Muscle layer of duodenum (tissue), 2 donors: ENCODE measurements at regions not wholly inside any gene's neighbourhood (a gene's known extent, or its start where the extent isn't known, plus 50 kb on each side); places are given as distances from the start of the nearest gene placed in this dataset.

Experiments used
- H3K27ac ChIP-seq: one replicate; pipeline ENCODE4 v1.7.0; 2013; ENCODE audit warnings: mild to moderate bottlenecking, low read length
- H3K27me3 ChIP-seq: one replicate; pipeline ENCODE4 v1.7.0; 2013; ENCODE audit warnings: low read depth, mild to moderate bottlenecking, control low read depth, low read length
- H3K36me3 ChIP-seq, 2 donors: one replicate each; pipeline ENCODE4 v1.7.0; 2013; ENCODE audit warnings: low read length in 2 of 2, control low read depth in 1 of 2, mild to moderate bottlenecking in 1 of 2; ENCODE audit not compliant: insufficient read depth in 2 of 2, control insufficient read depth in 1 of 2
- H3K4me1 ChIP-seq, 2 donors: one replicate each; pipeline ENCODE4 v1.7.0; 2013; ENCODE audit warnings: low read length in 2 of 2, mild to moderate bottlenecking in 2 of 2, control low read depth in 1 of 2, moderate library complexity in 1 of 2; ENCODE audit not compliant: insufficient read depth in 2 of 2, control insufficient read depth in 1 of 2
- H3K4me3 ChIP-seq, 2 donors: one replicate each; pipeline ENCODE4 v1.7.0; 2013; ENCODE audit warnings: low read length in 2 of 2, low read depth in 1 of 2, mild to moderate bottlenecking in 1 of 2
- H3K9me3 ChIP-seq, 2 donors: one replicate each; pipeline ENCODE4 v1.7.0; 2013; ENCODE audit warnings: low read length in 2 of 2, control low read depth in 1 of 2, mild to moderate bottlenecking in 1 of 2; ENCODE audit not compliant: control insufficient read depth in 1 of 2
- donor health status: healthy.

DNA sequence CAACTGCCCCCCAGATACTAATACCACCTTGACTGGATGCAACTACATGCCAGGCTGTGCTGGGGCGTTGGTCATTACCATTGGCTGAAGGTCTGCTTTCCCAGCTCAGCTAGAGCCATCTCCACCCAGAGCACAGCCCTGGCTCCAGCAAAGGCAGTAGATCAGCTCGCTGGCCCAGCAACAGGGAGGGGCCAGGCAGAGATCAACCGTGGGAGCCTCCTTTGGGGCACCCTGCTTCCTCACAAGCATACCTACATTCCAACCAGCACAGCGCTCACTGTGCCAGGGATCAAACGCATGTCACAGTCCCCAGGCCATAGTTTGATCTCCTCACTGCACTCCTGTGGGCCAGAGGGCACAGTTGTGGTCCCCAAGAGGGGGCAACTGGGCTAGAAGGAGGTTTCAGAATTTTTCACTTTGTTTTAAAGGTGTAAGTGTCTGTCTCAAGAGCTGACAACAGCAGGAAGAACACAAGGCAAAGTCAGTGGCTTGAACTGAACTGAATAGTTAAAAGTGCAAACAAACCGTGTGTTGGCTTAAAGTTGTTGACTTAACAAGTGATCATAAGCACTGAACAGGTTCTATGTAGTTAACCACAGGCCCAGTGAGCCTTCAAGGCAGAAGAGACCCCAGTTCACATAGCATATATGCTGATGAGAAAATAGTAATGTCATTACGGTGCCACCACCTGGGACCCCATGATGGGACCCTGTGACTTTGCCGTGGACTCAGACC, 70.1 kb upstream of the BZW1 start:
- Histone ChIP-seq H3K27me3 (no peaks in the 10 kb centered on the region), H3K4me1 (peaks cover 0 to 35% of the 10 kb centered on the region in 2 donors), H3K36me3 (no peaks in the 10 kb centered on the region), H3K9me3 (no peaks in the 10 kb centered on the region), H3K27ac (peak overlapping the region; percentile 22), H3K4me3 (no peak overlapping the region)

DNA sequence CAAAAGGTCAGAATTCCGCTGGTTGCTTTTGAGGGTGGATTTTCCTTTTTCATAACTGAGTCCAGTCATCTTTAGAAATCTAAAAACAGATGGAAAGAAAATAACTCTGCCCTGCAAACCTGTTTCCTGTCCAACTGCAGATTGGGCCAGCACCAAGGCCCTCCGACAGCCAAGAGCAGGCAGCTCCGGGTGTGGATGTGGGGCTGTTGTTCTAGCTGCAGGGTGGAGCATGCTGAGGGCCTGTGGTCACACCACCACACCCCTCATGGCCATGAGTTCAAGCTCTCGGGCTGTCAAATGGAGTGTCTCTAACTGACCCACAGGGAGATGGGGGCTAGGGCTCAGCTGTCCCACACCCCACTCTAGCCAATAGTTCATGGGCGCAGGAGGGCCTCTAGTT, 69.3 kb upstream of the BZW1 start:
- Histone ChIP-seq H3K4me3 (no peak overlapping the region), H3K27ac (no peak overlapping the region), H3K9me3 (no peaks in the 10 kb centered on the region), H3K4me1 (peaks cover 0 to 33% of the 10 kb centered on the region in 2 donors), H3K27me3 (no peaks in the 10 kb centered on the region), H3K36me3 (no peaks in the 10 kb centered on the region)

DNA sequence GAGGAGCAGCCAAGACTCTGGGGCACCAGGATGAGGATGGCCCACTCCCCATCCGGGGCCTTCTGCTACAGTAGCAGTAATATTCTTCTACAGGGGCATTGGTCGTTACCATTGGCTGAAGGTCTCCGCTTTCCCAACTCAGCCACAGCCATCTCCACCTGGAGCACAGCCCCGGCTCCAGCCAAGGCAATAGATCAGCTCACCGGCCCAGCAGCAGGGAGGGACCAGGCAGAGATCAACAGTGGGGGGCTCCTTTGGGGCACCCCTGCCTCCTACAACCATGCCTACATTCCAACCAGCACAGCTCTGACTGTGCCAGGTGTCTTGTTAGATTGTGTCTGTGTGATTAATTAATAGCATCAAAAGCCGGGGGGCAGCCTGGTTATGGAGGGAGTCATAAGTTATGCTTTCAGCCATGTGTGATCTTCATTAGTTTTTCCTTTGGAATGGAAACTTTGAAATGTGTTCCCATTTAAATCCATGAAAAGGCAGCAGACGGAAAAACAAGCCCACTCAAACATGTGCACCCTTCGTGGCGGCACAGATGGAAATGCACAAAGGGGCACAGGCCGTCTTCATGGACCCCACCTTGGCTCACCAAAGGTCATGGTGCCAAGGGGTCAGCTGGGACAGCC, 68.6 kb upstream of the BZW1 start:
- no peak overlapping the region for H3K4me3 ChIP-seq
- H3K27me3 ChIP-seq = no peaks in the 10 kb centered on the region
- H3K9me3 ChIP-seq = no peaks in the 10 kb centered on the region
- peaks cover 0 to 33% of the 10 kb centered on the region in 2 donors for H3K4me1 ChIP-seq
- no peak overlapping the region for H3K27ac ChIP-seq
- H3K36me3 ChIP-seq = no peaks in the 10 kb centered on the region

DNA sequence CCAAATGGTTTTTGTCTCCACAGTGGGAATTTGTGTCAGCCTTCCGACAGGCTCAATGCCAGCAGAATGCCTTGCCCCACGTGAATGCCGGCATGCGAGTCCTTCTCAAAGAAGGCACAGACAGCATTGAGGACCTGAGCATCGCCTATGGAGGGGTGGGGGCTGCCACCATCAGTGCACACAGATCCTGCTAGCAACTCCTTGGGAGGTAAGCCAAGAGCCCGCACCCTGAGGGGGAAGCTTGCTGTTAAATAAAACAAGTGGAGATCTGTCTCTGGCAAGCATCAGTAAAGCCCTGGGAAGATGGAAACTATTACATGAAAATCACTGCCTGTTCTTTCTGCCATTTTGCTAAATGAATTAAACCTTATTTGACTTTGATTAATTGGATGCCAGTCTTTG, 67.5 kb upstream of the BZW1 start:
- no peaks in the 10 kb centered on the region for H3K27me3 ChIP-seq
- no peaks in the 10 kb centered on the region for H3K36me3 ChIP-seq
- no peak overlapping the region for H3K4me3 ChIP-seq
- no peaks in the 10 kb centered on the region for H3K9me3 ChIP-seq
- H3K4me1 ChIP-seq = peaks cover 0 to 33% of the 10 kb centered on the region in 2 donors
- no peak overlapping the region for H3K27ac ChIP-seq

DNA sequence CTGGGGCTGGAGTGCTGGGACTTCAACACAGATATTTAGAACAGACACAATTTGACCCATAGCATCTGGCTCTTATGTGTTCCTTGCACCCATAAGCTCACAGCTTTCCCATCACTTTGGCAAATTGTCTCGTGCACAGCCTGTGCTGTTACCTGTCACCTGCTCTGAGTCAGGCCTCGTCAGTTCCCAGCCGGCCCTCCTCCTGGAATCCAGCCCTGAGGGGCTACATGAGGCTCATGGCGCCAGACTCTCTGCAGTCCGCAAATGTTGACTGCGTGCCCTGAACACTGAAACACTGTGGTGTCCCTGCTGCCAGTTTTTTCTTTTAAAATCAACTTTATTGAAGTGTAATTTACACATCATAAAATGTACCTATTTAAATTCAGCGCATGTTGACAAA, 65.4 kb upstream of the BZW1 start:
- no peak overlapping the region for H3K27ac ChIP-seq
- H3K4me3 ChIP-seq = no peak overlapping the region

DNA sequence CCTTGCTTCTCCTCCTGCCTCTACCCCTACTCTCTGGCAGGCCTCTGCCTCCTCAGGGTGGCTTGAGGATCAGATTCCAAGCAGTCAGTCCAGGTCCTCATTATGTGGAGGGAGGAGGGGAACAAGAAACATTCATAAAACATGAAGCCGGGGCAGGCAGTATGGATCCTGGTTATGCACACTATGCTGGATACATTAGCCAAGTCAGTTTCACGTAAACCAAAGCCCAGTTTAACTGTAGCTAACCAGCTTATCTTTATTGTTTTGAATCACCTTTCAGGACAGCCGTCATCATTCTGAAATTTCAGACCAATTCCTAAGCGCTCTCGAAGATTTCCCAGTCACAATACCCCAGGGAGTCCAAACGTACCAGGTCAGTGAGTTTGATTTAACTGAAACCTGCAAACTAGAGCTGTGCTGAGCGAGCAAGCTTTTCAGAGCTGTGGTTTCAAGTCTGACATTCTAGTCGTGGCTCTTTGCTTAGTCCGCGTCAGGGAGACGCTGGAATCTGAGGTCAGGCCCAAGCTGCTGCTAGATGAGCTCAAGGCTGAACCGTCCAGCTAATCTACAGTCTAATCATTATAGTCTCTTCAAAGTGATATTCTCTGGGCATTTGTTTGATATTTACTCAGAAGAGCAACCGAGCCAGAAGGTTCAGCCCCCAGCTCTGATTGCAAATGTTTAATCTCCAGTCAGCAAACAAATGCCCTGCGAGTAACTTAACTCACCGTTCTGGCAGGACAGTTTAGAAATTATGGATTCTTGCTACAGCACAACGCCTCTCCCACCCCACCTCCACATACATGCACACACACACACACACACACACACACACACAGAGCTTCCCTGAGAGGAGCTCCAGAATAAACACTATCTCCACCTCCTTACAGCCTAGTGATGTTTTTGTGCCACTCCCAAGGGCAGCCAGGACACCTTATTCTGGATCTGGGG, 63.8 kb upstream of the BZW1 start:
- Histone ChIP-seq H3K4me3 (no peak overlapping the region), H3K9me3 (no peaks in the 10 kb centered on the region), H3K27ac (no peak overlapping the region), H3K4me1 (peaks cover 0 to 13% of the 10 kb centered on the region in 2 donors), H3K27me3 (no peaks in the 10 kb centered on the region), H3K36me3 (no peaks in the 10 kb centered on the region)

More for the DNA sequence above, 65.4 kb upstream of the BZW1 start:
- H3K27me3 ChIP-seq = no peaks in the 10 kb centered on the region
- peaks cover 0 to 29% of the 10 kb centered on the region in 2 donors for H3K4me1 ChIP-seq
- H3K9me3 ChIP-seq = no peaks in the 10 kb centered on the region
- no peaks in the 10 kb centered on the region for H3K36me3 ChIP-seq

DNA sequence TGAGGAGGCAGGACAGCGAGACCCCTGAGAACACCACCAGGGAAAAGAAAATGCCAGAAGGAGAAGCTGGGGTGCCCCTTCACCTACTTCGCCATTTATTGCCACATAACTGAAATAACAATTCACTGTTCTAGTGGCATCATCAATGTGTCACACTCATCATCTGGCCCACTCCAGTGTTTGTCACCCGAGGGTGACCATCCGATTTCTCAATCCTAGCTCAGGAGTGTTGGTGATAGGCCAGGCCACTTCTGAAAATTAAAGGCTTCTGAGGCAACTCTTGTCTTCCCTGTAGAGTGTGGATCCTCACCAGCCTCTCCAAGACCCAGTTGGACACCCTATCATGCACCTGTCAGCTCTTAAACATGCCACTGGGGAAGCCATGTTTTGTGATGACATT, 62.9 kb upstream of the BZW1 start:
- H3K27me3 ChIP-seq = no peaks in the 10 kb centered on the region
- H3K4me3 ChIP-seq = no peak overlapping the region
- H3K9me3 ChIP-seq = no peaks in the 10 kb centered on the region
- peaks cover 0 to 6% of the 10 kb centered on the region in 2 donors for H3K4me1 ChIP-seq
- H3K27ac ChIP-seq = no peak overlapping the region
- no peaks in the 10 kb centered on the region for H3K36me3 ChIP-seq

DNA sequence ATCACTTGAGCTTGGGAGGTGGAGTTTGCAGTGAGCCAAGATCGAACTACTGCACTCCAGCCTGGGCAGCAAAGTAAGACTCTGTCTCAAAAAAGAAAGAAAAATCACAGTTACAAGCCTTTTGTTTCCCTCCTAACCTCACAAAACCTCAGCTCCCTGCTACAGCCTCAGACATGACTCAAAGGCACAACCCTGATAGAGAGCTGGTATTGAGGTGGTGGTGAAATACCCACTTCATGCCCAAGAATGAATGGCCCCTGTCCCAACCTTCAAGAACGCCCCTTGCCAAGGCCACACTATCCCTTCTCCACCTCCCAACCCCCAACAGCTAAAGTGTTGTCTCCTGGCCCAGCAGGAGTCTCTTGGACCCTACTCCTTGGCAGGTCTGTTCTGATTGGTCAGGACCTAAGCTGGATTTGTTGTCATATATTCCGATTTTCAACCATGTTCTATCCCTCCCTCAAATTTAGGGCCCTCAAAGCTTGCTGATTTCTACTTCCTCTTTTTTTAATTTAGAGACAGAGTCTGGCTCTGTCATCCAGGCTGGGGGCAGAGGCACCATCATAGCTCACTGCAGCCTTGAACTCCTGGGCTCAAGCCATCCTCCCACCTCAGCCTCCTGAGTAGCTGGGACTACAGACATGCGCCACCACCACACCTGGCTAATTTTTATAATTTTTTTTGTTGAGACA, 61.9 kb upstream of the BZW1 start:
- Histone ChIP-seq H3K9me3 (no peaks in the 10 kb centered on the region), H3K27me3 (no peaks in the 10 kb centered on the region), H3K27ac (no peak overlapping the region), H3K4me3 (no peak overlapping the region), H3K4me1 (no peaks in the 10 kb centered on the region), H3K36me3 (no peaks in the 10 kb centered on the region)

DNA sequence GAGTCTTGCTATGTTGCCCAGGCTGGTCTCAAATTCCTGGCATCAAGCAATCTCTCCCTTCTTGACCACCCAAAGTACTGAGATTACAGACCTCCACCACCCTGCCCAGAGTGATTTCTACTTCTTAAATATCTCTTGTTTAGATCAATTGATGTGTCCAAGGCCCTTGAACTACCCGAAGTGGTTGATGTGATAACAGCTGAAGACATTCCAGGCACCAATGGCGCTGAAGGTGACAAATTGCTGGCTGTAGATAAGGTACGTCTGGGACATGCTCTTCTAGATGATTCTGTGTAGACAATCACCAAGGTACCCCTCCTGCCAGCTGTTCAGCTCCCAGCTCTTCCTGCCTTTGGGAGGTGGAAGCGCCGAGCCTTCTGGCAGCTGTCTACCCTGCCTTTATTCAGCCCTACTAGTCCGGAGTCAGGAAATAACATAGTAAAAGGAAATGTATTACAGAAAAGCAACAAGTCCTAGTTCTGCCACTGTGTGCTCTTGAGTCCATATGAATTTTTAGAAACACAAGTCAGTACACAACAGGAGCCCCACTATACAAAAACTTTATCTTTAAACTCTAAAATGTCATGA, 61.3 kb upstream of the BZW1 start:
- Histone ChIP-seq H3K36me3 (no peaks in the 10 kb centered on the region), H3K27me3 (no peaks in the 10 kb centered on the region), H3K4me1 (no peaks in the 10 kb centered on the region), H3K9me3 (no peaks in the 10 kb centered on the region), H3K27ac (no peak overlapping the region), H3K4me3 (no peak overlapping the region)

DNA sequence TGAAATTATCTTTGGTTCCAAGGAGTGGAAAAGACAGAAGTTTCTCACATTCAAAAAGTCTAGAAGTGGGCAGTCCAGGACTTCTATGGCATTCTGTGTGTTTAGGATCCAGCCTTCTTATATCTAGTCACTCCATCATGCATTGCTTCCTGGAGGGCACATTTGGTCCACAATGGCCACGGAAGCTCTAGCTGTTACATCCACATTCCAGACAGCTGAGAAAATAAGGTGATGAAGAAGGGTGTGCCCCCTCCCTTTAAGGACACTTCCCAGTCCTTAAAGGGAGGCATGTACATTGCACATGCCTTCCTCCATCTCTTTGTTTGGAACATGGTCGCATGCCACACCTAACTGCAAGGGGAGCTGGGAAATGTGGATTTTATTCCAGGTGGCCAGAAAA, 59.9 kb upstream of the BZW1 start:
- H3K27ac ChIP-seq = no peak overlapping the region
- H3K27me3 ChIP-seq = no peaks in the 10 kb centered on the region
- H3K4me3 ChIP-seq = no peak overlapping the region
- no peaks in the 10 kb centered on the region for H3K4me1 ChIP-seq
- no peaks in the 10 kb centered on the region for H3K9me3 ChIP-seq
- H3K36me3 ChIP-seq = no peaks in the 10 kb centered on the region
